DND-41 (cell line): ENCODE measurements at regions not wholly inside any gene's neighbourhood (a gene's known extent, or its start where the extent isn't known, plus 50 kb on each side); places are given as distances from the start of the nearest gene placed in this dataset.

Experiments
- ATAC-seq: fragments of 200-7000 bp; cut with Tn5 transposase; 3 replicates; pipeline ENCODE4 v1.9.1; 2021; ENCODE audit warnings: low read depth; ENCODE audit not compliant: insufficient read depth
- DNase-seq: peaks from one replicate; pipeline ENCODE4 v3.0.0-alpha.2; 2020
- H2AFZ ChIP-seq: 2 replicates; pipeline ENCODE4 v1.6.0; 2012; ENCODE audit warnings: low read depth, low read length
- H3K27ac ChIP-seq: 2 replicates; pipeline ENCODE4 v1.5.1; 2012; ENCODE audit warnings: low read length, inconsistent platforms
- H3K27me3 ChIP-seq: fragments of 200-600 bp; sonication (generic); 2 replicates; pipeline ENCODE4 v1.6.0; 2012; ENCODE audit warnings: low read length, mild to moderate bottlenecking, inconsistent platforms; ENCODE audit not compliant: insufficient read depth, poor library complexity
- H3K36me3 ChIP-seq: 2 replicates; pipeline ENCODE4 v1.5.1; 2012; ENCODE audit warnings: low read length, inconsistent platforms; ENCODE audit not compliant: insufficient read depth
- H3K4me1 ChIP-seq: 2 replicates; pipeline ENCODE4 v1.5.1; 2012; ENCODE audit warnings: mild to moderate bottlenecking, low read length; ENCODE audit not compliant: insufficient read depth
- H3K4me2 ChIP-seq: 2 replicates; pipeline ENCODE4 v1.6.0; 2012; ENCODE audit warnings: mild to moderate bottlenecking, moderate library complexity, low read length, inconsistent platforms; ENCODE audit not compliant: insufficient read depth
- H3K4me3 ChIP-seq, 2 experiments: fragments of 200-600 bp in 1 of 2; shearing (Covaris generic) in 1 of 2; 2 replicates each; pipeline ENCODE4 v1.5.1; 2012 to 2016; ENCODE audit warnings: inconsistent platforms in 2 of 2, low read length in 2 of 2, mild to moderate bottlenecking in 2 of 2, low read depth in 1 of 2, moderate library complexity in 1 of 2
- H3K79me2 ChIP-seq: 2 replicates; pipeline ENCODE4 v1.6.0; 2012; ENCODE audit warnings: low read length, inconsistent platforms; ENCODE audit not compliant: insufficient read depth
- H3K9ac ChIP-seq: 2 replicates; pipeline ENCODE4 v1.6.0; 2012; ENCODE audit warnings: low read depth, mild to moderate bottlenecking, inconsistent platforms, low read length, moderate library complexity
- H3K9me3 ChIP-seq: 2 replicates; pipeline ENCODE4 v1.5.1; 2012; ENCODE audit warnings: low read length, moderate library complexity, mild to moderate bottlenecking, inconsistent platforms; ENCODE audit not compliant: insufficient read depth, severe bottlenecking
- H4K20me1 ChIP-seq: 2 replicates; pipeline ENCODE4 v1.6.0; 2012; ENCODE audit warnings: low read length; ENCODE audit not compliant: insufficient read depth
- EZH2 ChIP-seq: IDR thresholded peaks from 3 replicates; pipeline ENCODE4 v1.6.1; 2012; ENCODE audit warnings: borderline replicate concordance, low read depth, mild to moderate bottlenecking, moderate library complexity, low read length, inconsistent platforms; ENCODE audit not compliant: severe bottlenecking
- TF ChIP-seq, protein P1 (sequence below): IDR thresholded peaks from 2 replicates; pipeline ENCODE4 v1.5.1; 2012; ENCODE audit warnings: borderline replicate concordance, low read length, moderate library complexity, mild to moderate bottlenecking; ENCODE audit not compliant: poor library complexity, severe bottlenecking; ENCODE audit errors: extremely low read depth

DNA sequence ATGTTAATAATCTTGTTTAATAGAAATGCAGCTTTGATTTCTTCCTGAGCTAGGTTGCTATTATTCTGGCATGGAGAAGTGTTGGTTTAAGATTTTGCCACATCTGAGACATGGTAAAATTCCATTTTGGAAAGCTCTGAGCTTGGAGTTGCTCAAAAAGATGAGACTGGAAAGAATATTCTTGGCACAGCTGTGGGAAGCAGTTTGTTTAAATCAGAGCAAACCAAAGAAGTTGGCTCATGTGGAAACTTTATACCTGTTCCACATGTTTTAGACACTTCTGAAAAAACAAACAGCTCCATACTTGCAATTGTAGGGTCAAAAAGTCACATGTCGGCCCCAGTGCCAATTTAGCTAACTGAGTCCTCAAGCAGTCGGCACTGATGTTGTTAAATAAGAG, 116.6 kb downstream of the SLC4A3 start:
- Histone ChIP-seq H3K4me3 (no peak overlapping the region), H3K27me3 (no peaks in the 10 kb centered on the region), H3K36me3 (no peaks in the 10 kb centered on the region), H3K4me1 (no peaks in the 10 kb centered on the region), H4K20me1 (no peaks in the 10 kb centered on the region), H3K4me2 (no peak overlapping the region), H3K9me3 (no peaks in the 10 kb centered on the region), H3K9ac (no peak overlapping the region), H3K79me2 (no peaks in the 10 kb centered on the region), H3K27ac (no peak overlapping the region), H2AFZ (no peak overlapping the region)
- DNase-seq = no peak
- TF ChIP-seq EZH2 = no peak
- TF ChIP-seq, protein P1, sequence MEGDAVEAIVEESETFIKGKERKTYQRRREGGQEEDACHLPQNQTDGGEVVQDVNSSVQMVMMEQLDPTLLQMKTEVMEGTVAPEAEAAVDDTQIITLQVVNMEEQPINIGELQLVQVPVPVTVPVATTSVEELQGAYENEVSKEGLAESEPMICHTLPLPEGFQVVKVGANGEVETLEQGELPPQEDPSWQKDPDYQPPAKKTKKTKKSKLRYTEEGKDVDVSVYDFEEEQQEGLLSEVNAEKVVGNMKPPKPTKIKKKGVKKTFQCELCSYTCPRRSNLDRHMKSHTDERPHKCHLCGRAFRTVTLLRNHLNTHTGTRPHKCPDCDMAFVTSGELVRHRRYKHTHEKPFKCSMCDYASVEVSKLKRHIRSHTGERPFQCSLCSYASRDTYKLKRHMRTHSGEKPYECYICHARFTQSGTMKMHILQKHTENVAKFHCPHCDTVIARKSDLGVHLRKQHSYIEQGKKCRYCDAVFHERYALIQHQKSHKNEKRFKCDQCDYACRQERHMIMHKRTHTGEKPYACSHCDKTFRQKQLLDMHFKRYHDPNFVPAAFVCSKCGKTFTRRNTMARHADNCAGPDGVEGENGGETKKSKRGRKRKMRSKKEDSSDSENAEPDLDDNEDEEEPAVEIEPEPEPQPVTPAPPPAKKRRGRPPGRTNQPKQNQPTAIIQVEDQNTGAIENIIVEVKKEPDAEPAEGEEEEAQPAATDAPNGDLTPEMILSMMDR = no peak
- no peak for ATAC-seq

DNA sequence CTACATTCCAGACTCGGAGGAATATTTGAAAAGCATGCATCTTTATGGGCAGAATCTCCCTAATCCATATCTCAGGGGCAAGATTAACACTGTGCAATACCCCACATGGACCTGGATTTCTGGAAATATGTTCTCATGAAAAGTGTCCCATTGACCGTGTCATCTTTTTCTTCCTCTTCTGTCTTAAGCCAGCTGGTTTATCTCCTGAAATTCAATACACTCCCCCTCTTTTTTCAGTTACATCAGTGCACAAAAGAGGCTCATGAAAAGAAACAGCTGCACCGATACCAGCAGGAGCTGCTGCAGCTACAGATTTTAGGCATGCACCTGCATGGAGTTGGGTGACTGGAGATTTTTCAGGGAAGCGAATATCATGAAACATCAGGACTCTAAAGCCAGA, 117.2 kb downstream of the SLC4A3 start:
- Histone ChIP-seq H3K4me1 (no peaks in the 10 kb centered on the region), H4K20me1 (no peaks in the 10 kb centered on the region), H3K27ac (no peak overlapping the region), H3K36me3 (no peaks in the 10 kb centered on the region), H3K27me3 (no peaks in the 10 kb centered on the region), H3K79me2 (no peaks in the 10 kb centered on the region), H3K4me2 (no peak overlapping the region), H2AFZ (no peak overlapping the region), H3K9ac (no peak overlapping the region), H3K4me3 (no peak overlapping the region), H3K9me3 (no peaks in the 10 kb centered on the region)
- ATAC-seq = no peak
- TF ChIP-seq, protein P1 = no peak
- no peak for TF ChIP-seq EZH2
- no peak for DNase-seq

DNA sequence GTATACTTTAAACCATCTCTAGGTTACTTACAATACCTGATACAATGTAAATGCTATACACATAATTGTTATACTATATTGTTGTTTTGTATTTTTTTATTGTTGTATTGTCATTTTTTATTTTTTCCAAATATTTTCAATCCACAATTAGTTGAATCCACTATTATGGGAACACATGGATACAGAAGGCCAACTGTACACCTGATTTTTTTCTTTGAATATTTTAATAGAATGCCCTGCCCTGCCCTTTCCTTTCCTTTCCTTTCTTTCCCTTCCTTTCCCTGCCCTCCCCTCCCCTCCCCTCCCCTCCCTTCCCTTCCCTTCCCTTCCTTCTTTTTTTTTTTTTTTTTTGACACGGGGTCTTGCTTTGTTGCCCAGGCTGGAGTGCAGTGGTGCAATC, 120.2 kb downstream of the SLC4A3 start:
- Histone ChIP-seq H3K36me3 (no peaks in the 10 kb centered on the region), H3K9ac (no peak overlapping the region), H3K27ac (no peak overlapping the region), H3K79me2 (no peaks in the 10 kb centered on the region), H3K4me1 (no peaks in the 10 kb centered on the region), H3K9me3 (no peaks in the 10 kb centered on the region), H3K27me3 (no peaks in the 10 kb centered on the region), H3K4me3 (no peak overlapping the region), H4K20me1 (no peaks in the 10 kb centered on the region), H2AFZ (no peak overlapping the region), H3K4me2 (no peak overlapping the region)
- TF ChIP-seq EZH2 = no peak
- TF ChIP-seq, protein P1 = no peak
- ATAC-seq (no peak), DNase-seq (no peak)
